GM12875 (cell line): ENCODE measurements at regions not wholly inside any gene's neighbourhood (a gene's known extent, or its start where the extent isn't known, plus 50 kb on each side); places are given as distances from the start of the nearest gene placed in this dataset.

Experiments
- H3K4me3 ChIP-seq: one replicate; pipeline ENCODE4 v1.5.1; 2011; ENCODE audit warnings: low read depth, low read length, control low read depth
- TF ChIP-seq, protein P1 (sequence below): IDR thresholded peaks from 2 replicates; pipeline ENCODE4 v1.5.1; 2011; ENCODE audit warnings: low read depth, mild to moderate bottlenecking, control low read depth, inconsistent platforms, low read length, moderate library complexity, borderline replicate concordance; ENCODE audit not compliant: insufficient read depth

DNA sequence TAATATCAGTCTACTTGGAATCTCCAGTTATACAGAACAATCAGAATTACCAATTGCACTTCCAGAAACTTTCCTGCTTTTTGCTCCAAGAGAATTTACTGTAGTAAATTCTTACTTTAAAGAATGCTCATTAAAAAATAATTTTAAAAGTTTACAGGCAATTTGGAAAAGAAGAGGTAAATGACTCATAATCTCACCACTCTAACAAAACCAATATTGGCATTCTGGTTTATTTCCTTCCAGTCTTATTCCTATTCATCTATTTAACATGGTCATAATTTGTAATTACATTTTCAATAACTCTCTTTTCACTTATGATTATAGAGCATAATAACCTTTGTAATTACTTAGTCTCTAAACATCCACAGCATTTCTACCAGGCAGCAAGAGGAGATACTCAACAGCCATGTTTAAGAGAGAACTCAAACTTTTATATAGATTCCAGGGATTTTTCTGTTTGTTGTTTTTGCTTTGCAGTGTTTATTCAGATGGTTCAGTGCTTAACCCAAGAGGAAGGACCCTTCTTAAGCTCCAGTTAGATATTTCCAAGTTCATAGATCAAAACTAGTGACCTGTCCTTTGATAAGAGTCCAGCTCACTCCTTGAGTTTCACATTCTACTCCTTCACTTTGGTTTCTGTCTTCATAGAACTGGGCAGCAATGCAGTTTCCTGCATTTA is 464.7 kb downstream of the TXNL1 start:
- no peak overlapping the region for H3K4me3 ChIP-seq
- TF ChIP-seq, protein P1, sequence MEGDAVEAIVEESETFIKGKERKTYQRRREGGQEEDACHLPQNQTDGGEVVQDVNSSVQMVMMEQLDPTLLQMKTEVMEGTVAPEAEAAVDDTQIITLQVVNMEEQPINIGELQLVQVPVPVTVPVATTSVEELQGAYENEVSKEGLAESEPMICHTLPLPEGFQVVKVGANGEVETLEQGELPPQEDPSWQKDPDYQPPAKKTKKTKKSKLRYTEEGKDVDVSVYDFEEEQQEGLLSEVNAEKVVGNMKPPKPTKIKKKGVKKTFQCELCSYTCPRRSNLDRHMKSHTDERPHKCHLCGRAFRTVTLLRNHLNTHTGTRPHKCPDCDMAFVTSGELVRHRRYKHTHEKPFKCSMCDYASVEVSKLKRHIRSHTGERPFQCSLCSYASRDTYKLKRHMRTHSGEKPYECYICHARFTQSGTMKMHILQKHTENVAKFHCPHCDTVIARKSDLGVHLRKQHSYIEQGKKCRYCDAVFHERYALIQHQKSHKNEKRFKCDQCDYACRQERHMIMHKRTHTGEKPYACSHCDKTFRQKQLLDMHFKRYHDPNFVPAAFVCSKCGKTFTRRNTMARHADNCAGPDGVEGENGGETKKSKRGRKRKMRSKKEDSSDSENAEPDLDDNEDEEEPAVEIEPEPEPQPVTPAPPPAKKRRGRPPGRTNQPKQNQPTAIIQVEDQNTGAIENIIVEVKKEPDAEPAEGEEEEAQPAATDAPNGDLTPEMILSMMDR, result no peak

DNA sequence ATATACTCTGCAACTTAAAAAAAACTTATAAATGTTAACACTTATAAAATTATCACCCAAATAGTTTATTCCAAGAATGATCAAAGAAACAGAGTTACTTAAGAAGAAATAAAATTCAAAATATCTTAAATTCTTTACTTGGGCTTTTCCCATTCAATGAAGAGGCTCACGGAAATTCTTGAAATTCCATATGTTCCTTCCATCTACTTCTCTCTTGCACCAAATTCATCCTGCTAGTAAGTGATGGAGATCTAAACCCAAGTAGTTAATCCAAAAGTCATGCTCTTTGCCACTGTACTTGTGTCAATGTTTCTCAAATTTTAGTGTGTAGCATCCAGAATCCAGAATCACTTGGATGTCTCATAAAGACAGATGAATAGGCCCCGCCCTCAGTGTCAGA is 465.9 kb downstream of the TXNL1 start:
- TF ChIP-seq, protein P1, result no peak
- no peak overlapping the region for H3K4me3 ChIP-seq

DNA sequence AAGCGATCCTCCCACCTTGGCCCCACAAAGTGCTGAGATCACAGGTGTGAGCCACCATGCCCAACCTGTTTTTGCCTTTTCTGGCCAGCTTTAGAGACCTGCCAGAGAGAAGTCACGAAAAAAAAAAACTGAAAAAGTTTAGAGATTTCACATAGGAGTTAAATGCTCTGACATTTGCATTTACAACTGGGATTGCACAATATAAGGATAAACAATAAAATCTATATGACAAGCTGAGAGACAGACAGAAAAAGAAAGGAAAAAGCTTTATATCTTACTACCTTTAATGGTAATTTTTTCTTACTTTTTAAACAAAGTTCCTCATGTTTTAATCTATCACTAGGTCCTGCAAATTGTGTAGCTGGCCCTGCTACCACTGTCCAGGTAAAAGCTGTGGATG is 466.5 kb downstream of the TXNL1 start:
- TF ChIP-seq, protein P1, result no peak
- H3K4me3 ChIP-seq, result no peak overlapping the region

DNA sequence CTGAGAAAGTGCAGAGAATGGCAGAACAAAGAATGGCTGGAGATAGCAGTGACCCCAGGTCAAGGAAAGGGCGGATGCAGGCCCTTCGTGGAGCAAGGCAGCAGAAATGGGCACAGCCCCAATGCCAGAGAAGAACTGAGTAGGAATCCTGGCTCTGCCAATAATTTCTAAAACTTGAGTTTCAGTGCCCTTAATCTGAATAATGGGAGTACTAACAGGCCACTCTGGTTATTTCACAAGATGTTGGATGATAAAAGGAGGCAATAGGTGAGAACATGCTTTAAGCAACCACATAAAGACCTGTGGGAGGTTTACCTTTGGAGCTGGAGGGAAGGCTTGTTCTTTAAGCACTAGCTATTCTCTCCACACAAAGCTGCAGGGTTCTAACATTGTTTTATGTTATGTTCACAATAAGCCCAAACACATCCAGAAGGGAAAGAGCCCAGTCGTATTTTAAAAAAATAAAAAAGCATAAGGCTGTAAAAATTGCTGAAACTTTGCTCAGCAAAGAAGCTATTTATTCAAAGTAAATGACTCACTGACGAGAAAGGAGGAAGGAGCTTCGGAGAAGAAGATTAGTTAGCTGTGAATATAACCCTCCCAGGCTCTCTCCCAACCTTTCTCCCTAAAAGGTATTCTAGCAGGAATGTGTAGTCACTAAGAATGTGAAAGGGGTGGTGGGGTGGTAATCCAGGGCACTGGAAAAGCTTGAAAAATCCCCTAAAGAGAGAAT is 470.2 kb downstream of the TXNL1 start:
- TF ChIP-seq, protein P1, result no peak
- no peak overlapping the region for H3K4me3 ChIP-seq

DNA sequence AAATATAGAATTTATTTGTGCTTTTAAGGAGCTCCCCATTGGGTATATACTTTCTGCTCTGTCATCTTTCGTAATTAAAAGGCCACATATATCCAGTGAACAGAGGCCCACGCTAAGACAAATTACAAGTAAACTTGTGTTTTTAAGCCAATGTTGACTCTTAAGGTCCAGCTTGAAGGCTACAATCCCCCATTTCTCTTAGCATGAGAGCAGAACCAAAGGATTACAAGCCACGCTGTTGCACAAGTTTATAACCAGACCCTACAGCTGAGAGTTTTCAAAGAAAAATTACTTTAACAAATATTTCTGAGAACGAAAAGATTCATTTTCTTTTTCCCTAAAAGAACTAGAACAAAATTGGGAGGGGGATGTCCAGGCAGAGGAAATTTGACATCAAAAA is 471.0 kb downstream of the TXNL1 start:
- H3K4me3 ChIP-seq, result no peak overlapping the region
- TF ChIP-seq, protein P1, result no peak

DNA sequence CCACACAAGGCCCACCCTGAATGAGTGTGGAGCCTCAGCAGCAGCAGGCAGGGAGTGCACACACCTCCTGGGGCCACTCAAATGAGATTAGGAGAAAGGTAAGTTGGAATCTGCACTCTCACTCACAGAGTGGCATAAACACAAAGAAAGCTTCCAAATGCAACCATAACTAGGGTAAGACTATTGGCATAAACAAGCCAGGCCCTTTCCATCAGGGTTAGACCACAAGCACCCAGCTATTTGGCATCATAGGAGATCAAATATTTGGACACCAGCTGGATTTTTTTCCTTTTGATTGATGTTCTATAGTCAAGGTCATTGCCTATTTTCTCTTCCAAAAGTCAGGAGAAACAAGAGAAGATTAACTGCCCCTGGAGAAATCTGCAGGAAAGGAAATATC is 471.5 kb downstream of the TXNL1 start:
- TF ChIP-seq, protein P1, result no peak

More for the DNA sequence above, 471.5 kb downstream of the TXNL1 start:
- H3K4me3 ChIP-seq, result no peak overlapping the region
